ENCODE measurements at regions not wholly inside any gene's neighbourhood (a gene's known extent, or its start where the extent isn't known, plus 50 kb on each side); places are given as distances from the start of the nearest gene placed in this dataset.

- H3K27ac ChIP-seq (ENCODE audit: low read length) = no peak overlapping the region
These were observed 140.1 kb downstream of the NRN1 start for GRCh38 chr6:5866547-5867051.

GRCh38 chr6:5865506-5866031, 141.2 kb downstream of the NRN1 start:
- Histone ChIP-seq H3K9me3 (ENCODE audit: control insufficient read depth, low read depth, low read length) (no peaks in the 10 kb centered on the region), H3K4me3 (ENCODE audit: low read length) (no peak overlapping the region), H3K27ac (ENCODE audit: low read length) (no peak overlapping the region), H3K27me3 (ENCODE audit: control insufficient read depth, insufficient read depth, low read length) (no peaks in the 10 kb centered on the region), H3K36me3 (ENCODE audit: control insufficient read depth, insufficient read depth, low read length) (no peaks in the 10 kb centered on the region), H3K4me1 (ENCODE audit: control insufficient read depth, insufficient read depth, low read length) (no peaks in the 10 kb centered on the region)
- no peak for DNase-seq
- WGBS (ENCODE audit: insufficient coverage, low lambda C conversion rate) = no CpG with 5 or more reads among the region's 3 CpGs

More at GRCh38 chr6:5866547-5867051, 140.1 kb downstream of the NRN1 start:
- H3K27me3 ChIP-seq (ENCODE audit: control insufficient read depth, insufficient read depth, low read length) = no peaks in the 10 kb centered on the region
- H3K4me3 ChIP-seq (ENCODE audit: low read length) = no peak overlapping the region
- WGBS (ENCODE audit: insufficient coverage, low lambda C conversion rate) = 60% methylated on average over 1 of the region's 4 CpGs
- no peaks in the 10 kb centered on the region for H3K9me3 ChIP-seq (ENCODE audit: control insufficient read depth, low read depth, low read length)
- DNase-seq = peak; percentile 17 to 70
- H3K36me3 ChIP-seq (ENCODE audit: control insufficient read depth, insufficient read depth, low read length) = no peaks in the 10 kb centered on the region
- H3K4me1 ChIP-seq (ENCODE audit: control insufficient read depth, insufficient read depth, low read length) = no peaks in the 10 kb centered on the region

- Histone ChIP-seq H3K36me3 (ENCODE audit: control insufficient read depth, insufficient read depth, low read length) (no peaks in the 10 kb centered on the region), H3K9me3 (ENCODE audit: control insufficient read depth, low read depth, low read length) (no peaks in the 10 kb centered on the region), H3K4me1 (ENCODE audit: control insufficient read depth, insufficient read depth, low read length) (no peaks in the 10 kb centered on the region), H3K4me3 (ENCODE audit: low read length) (no peak overlapping the region), H3K27ac (ENCODE audit: low read length) (no peak overlapping the region), H3K27me3 (ENCODE audit: control insufficient read depth, insufficient read depth, low read length) (no peaks in the 10 kb centered on the region)
- DNase-seq = no peak
- 100% methylated on average over 3 of the region's 5 CpGs for WGBS (ENCODE audit: insufficient coverage, low lambda C conversion rate)
These were observed 145.9 kb downstream of the NRN1 start for GRCh38 chr6:5860849-5861248.

DNA sequence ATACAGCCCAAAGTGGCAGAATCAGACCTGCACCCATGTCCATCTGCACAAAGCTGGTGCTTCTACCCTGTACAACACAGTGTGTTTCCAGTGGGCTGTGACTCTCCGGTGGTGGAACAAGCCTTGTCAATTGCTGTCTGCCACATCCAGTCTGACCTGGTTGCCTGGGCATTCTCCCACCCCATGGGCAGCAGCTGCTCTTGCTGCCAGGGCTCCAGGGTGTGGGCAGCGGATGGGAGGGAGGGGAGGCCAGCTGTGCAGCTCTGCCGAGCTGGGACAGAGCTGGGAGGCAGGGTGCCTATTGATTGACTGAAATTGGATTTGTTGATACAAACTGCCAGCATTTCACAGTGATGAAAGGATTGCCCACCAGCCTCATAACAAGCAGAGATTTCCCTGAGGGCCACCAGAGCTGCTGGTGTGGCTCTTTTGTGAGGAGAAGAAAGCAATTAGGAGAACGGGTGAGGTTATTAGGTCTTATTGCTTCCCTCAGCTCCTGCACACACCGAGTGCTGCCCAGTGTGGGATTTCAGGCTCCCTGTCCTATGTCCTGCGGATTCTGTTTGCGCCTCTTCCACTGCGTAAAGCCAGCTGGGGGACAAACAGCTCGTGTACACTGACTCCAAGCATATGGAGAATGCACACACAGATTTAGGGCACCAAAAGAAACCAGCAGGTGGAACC, 150.8 kb downstream of the NRN1 start:
- no peaks in the 10 kb centered on the region for H3K36me3 ChIP-seq (ENCODE audit: control insufficient read depth, insufficient read depth, low read length)
- no peak overlapping the region for H3K4me3 ChIP-seq (ENCODE audit: low read length)
- no peak for DNase-seq
- WGBS (ENCODE audit: insufficient coverage, low lambda C conversion rate) = no CpG with 5 or more reads among the region's 9 CpGs
- no peaks in the 10 kb centered on the region for H3K4me1 ChIP-seq (ENCODE audit: control insufficient read depth, insufficient read depth, low read length)
- no peaks in the 10 kb centered on the region for H3K9me3 ChIP-seq (ENCODE audit: control insufficient read depth, low read depth, low read length)
- no peak overlapping the region for H3K27ac ChIP-seq (ENCODE audit: low read length)
- peaks cover 14% of the 10 kb centered on the region for H3K27me3 ChIP-seq (ENCODE audit: control insufficient read depth, insufficient read depth, low read length)

DNA sequence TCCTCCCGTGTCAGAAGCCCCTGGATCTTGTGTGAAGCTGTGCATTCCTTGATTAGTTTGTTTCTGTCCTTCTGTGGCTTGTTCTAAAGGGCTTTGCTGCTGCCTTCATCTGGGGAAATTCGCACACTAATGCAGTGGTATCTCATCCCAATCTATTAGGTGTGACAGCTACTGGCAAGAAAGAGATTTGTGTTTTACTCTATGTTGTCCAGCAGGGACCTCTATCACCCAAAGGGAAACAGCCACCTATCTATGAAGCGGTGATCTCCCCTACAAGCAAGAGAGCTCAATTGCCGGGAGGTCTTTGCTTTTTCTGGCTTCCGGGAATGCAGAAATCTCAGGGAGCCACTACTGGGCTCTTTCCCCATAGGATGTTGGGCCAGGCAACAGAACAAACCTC, 151.8 kb downstream of the NRN1 start:
- Histone ChIP-seq H3K36me3 (ENCODE audit: control insufficient read depth, insufficient read depth, low read length) (no peaks in the 10 kb centered on the region), H3K4me3 (ENCODE audit: low read length) (no peak overlapping the region), H3K9me3 (ENCODE audit: control insufficient read depth, low read depth, low read length) (no peaks in the 10 kb centered on the region), H3K27ac (ENCODE audit: low read length) (no peak overlapping the region), H3K4me1 (ENCODE audit: control insufficient read depth, insufficient read depth, low read length) (no peaks in the 10 kb centered on the region), H3K27me3 (ENCODE audit: control insufficient read depth, insufficient read depth, low read length) (peaks cover 24% of the 10 kb centered on the region)
- no CpG with 5 or more reads among the region's 5 CpGs for WGBS (ENCODE audit: insufficient coverage, low lambda C conversion rate)
- no peak for DNase-seq

GRCh38 chr6:5851261-5851757, 155.4 kb downstream of the NRN1 start:
- Histone ChIP-seq H3K27me3 (ENCODE audit: control insufficient read depth, insufficient read depth, low read length) (peaks cover 49% of the 10 kb centered on the region), H3K4me1 (ENCODE audit: control insufficient read depth, insufficient read depth, low read length) (no peaks in the 10 kb centered on the region), H3K4me3 (ENCODE audit: low read length) (peak overlapping the region; percentile 9), H3K36me3 (ENCODE audit: control insufficient read depth, insufficient read depth, low read length) (no peaks in the 10 kb centered on the region), H3K9me3 (ENCODE audit: control insufficient read depth, low read depth, low read length) (no peaks in the 10 kb centered on the region), H3K27ac (ENCODE audit: low read length) (no peak overlapping the region)
- no CpG with 5 or more reads among the region's 34 CpGs for WGBS (ENCODE audit: insufficient coverage, low lambda C conversion rate)
- peak; percentile 33 to 68 for DNase-seq

DNA sequence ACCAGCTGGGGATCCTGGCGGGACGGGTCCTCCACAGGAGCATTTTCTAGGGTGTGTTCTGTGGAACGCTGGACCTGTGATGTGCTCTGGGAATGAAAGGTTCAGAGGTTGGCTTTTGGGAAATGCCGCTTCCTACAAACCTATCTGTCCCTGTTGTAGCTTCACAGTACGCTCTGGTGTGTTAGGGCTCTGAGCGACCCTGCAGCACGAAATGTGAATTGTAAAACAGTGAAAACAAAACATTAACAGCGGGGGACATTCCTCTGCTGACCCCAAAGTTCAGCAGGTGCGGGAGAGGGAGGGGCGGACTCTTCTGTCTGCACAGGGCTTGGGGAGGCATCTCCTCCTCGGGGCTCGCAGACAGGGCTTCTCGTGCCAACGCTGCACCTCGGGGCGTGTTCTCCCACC, 155.9 kb downstream of the NRN1 start:
- Histone ChIP-seq H3K27ac (ENCODE audit: low read length) (no peak overlapping the region), H3K27me3 (ENCODE audit: control insufficient read depth, insufficient read depth, low read length) (peaks cover 50% of the 10 kb centered on the region), H3K4me1 (ENCODE audit: control insufficient read depth, insufficient read depth, low read length) (no peaks in the 10 kb centered on the region), H3K36me3 (ENCODE audit: control insufficient read depth, insufficient read depth, low read length) (no peaks in the 10 kb centered on the region), H3K4me3 (ENCODE audit: low read length) (peak overlapping the region; percentile 9), H3K9me3 (ENCODE audit: control insufficient read depth, low read depth, low read length) (no peaks in the 10 kb centered on the region)
- peak in 1 of 2 donors; percentile 50 for DNase-seq
- WGBS (ENCODE audit: insufficient coverage, low lambda C conversion rate) = no CpG with 5 or more reads among the region's 16 CpGs

GRCh38 chr6:5846889-5847288, 159.8 kb downstream of the NRN1 start:
- H3K27me3 ChIP-seq (ENCODE audit: control insufficient read depth, insufficient read depth, low read length) = peaks cover 50% of the 10 kb centered on the region
- DNase-seq = no peak
- H3K9me3 ChIP-seq (ENCODE audit: control insufficient read depth, low read depth, low read length) = no peaks in the 10 kb centered on the region
- H3K4me1 ChIP-seq (ENCODE audit: control insufficient read depth, insufficient read depth, low read length) = no peaks in the 10 kb centered on the region
- no peak overlapping the region for H3K4me3 ChIP-seq (ENCODE audit: low read length)
- H3K27ac ChIP-seq (ENCODE audit: low read length) = no peak overlapping the region
- H3K36me3 ChIP-seq (ENCODE audit: control insufficient read depth, insufficient read depth, low read length) = no peaks in the 10 kb centered on the region
- WGBS (ENCODE audit: insufficient coverage, low lambda C conversion rate) = no CpG with 5 or more reads among the region's 2 CpGs

DNA sequence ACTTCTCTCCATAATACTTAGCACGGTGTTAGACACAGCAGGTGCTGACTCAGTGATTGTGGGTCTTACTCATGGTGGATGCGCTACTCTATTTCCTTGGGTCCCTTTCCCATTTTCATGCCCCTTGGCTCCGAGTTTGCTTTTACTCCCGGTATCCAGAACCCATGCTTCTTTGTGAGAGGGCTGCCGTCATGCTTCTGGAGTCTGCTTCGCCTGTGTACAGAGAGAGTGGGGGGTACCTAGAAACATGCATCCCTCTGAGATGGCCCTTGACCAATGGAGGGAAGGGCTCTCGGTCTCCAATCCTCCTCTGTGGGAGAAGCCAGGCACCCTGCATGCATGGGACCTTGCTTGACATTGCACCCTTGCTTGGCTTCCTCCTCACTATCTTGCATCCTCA, 160.4 kb downstream of the NRN1 start:
- Histone ChIP-seq H3K36me3 (ENCODE audit: control insufficient read depth, insufficient read depth, low read length) (no peaks in the 10 kb centered on the region), H3K27ac (ENCODE audit: low read length) (no peak overlapping the region), H3K4me3 (ENCODE audit: low read length) (no peak overlapping the region), H3K9me3 (ENCODE audit: control insufficient read depth, low read depth, low read length) (no peaks in the 10 kb centered on the region), H3K27me3 (ENCODE audit: control insufficient read depth, insufficient read depth, low read length) (peaks cover 44% of the 10 kb centered on the region), H3K4me1 (ENCODE audit: control insufficient read depth, insufficient read depth, low read length) (no peaks in the 10 kb centered on the region)
- DNase-seq = no peak
- no CpG with 5 or more reads among the region's 7 CpGs for WGBS (ENCODE audit: insufficient coverage, low lambda C conversion rate)

- WGBS (ENCODE audit: insufficient coverage, low lambda C conversion rate) = 100% methylated on average over 2 of the region's 5 CpGs
- Histone ChIP-seq H3K27ac (ENCODE audit: low read length) (no peak overlapping the region), H3K27me3 (ENCODE audit: control insufficient read depth, insufficient read depth, low read length) (peaks cover 17% of the 10 kb centered on the region), H3K36me3 (ENCODE audit: control insufficient read depth, insufficient read depth, low read length) (no peaks in the 10 kb centered on the region), H3K4me1 (ENCODE audit: control insufficient read depth, insufficient read depth, low read length) (no peaks in the 10 kb centered on the region), H3K9me3 (ENCODE audit: control insufficient read depth, low read depth, low read length) (no peaks in the 10 kb centered on the region), H3K4me3 (ENCODE audit: low read length) (no peak overlapping the region)
- no peak for DNase-seq
These were observed 163.6 kb downstream of the NRN1 start for GRCh38 chr6:5843078-5843477.

Measured in large intestine (tissue), 3 donors.